H1 (cell line): ENCODE measurements at regions not wholly inside any gene's neighbourhood (a gene's known extent, or its start where the extent isn't known, plus 50 kb on each side); places are given as distances from the start of the nearest gene placed in this dataset.

Source experiments
- KDM1A ChIP-seq: fragments of 200-600, 300-600 bp; sonication (generic); IDR thresholded peaks from 2 replicates; pipeline ENCODE4 v1.7.1; 2016; ENCODE audit warnings: mild to moderate bottlenecking, low read length, borderline replicate concordance
- TBP ChIP-seq: IDR thresholded peaks from 2 replicates; pipeline ENCODE4 v1.6.1; 2011; ENCODE audit warnings: low read depth, low read length, improper control_type of control experiment

GRCh38 chr13:23966221-23966690 is 69.0 kb upstream of the C1QTNF9B start (continued):
- no peak for TF ChIP-seq KDM1A
- TF ChIP-seq TBP: no peak
